GM12892 (cell line): ENCODE measurements at regions not wholly inside any gene's neighbourhood (a gene's known extent, or its start where the extent isn't known, plus 50 kb on each side); places are given as distances from the start of the nearest gene placed in this dataset.

Source experiments
- DNase-seq: peaks from one replicate; pipeline ENCODE4 v3.0.0; 2011; ENCODE audit not compliant: insufficient read length
- FAIRE-seq: peaks from 2 replicates; lab custom pipeline; 2011; peaks lifted over from hg19 to GRCh38; lab: Jason Lieb, UNC
- POLR2A ChIP-seq: IDR thresholded peaks from 2 replicates; pipeline ENCODE4 v1.6.1; 2011; ENCODE audit warnings: low read depth, low read length, control low read depth
- POLR2AphosphoS5 ChIP-seq: IDR thresholded peaks from 2 replicates; pipeline ENCODE4 v1.6.1; 2011; ENCODE audit warnings: low read depth, low read length, control low read depth
- TAF1 ChIP-seq: IDR thresholded peaks from 2 replicates; pipeline ENCODE4 v1.6.1; 2011; ENCODE audit warnings: low read depth, mild to moderate bottlenecking, control low read depth, low read length, borderline replicate concordance

GRCh38 chr2:64400105-64400728, 53.7 kb upstream of the LGALSL start:
- FAIRE-seq (no peak), DNase-seq (no peak)
- TF ChIP-seq POLR2A: no peak
- no peak for TF ChIP-seq TAF1
- no peak for TF ChIP-seq POLR2AphosphoS5

GRCh38 chr2:64400733-64401528, 53.0 kb upstream of the LGALSL start:
- DNase-seq: no peak
- FAIRE-seq: no peak
- no peak for TF ChIP-seq TAF1
- TF ChIP-seq POLR2AphosphoS5: no peak
- TF ChIP-seq POLR2A: no peak

DNA sequence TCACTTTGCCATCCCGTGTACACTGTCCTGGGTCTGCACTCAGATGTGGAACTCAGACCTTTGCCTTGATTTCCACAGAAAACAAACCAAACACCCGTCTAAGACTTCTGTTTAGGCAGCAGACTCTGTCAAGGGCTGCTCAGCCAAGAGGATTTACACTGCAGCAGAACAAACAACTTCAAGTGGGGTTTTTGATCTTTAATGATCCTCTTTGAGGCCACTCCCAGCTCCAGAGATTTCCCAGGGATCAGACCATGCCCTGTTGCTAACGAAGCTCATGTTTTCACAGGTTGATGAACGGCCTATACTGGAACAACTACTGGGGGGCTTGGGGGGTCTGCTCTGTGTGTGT, 52.5 kb upstream of the LGALSL start:
- FAIRE-seq: no peak
- DNase-seq: no peak
- TF ChIP-seq POLR2AphosphoS5 (no peak), POLR2A (no peak), TAF1 (no peak)

GRCh38 chr2:64402876-64403275, 51.1 kb upstream of the LGALSL start:
- no peak for DNase-seq
- FAIRE-seq: no peak
- TF ChIP-seq POLR2A: no peak
- no peak for TF ChIP-seq TAF1
- TF ChIP-seq POLR2AphosphoS5: no peak

DNA sequence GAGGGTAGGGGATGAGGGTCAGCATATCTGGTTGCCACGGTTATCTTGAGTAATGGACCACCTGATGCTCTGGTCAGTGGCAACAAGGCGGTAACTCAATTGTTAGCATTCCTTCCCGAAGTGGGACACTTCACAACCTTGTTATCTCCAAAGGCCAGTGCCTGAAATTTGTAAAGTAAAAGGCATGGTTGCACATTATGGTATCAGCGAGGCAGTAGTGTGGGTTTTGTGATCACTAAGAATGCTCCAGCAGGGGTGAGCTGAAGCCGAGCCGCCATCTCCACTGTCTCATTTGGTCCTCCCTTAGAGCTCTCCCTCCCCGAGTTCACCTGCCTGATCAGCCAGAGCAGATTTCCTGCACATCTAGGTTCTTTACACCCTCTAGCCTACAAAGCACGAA, 50.5 kb upstream of the LGALSL start:
- no peak for DNase-seq
- TF ChIP-seq TAF1: no peak
- no peak for TF ChIP-seq POLR2A
- no peak for TF ChIP-seq POLR2AphosphoS5
- no peak for FAIRE-seq

DNA sequence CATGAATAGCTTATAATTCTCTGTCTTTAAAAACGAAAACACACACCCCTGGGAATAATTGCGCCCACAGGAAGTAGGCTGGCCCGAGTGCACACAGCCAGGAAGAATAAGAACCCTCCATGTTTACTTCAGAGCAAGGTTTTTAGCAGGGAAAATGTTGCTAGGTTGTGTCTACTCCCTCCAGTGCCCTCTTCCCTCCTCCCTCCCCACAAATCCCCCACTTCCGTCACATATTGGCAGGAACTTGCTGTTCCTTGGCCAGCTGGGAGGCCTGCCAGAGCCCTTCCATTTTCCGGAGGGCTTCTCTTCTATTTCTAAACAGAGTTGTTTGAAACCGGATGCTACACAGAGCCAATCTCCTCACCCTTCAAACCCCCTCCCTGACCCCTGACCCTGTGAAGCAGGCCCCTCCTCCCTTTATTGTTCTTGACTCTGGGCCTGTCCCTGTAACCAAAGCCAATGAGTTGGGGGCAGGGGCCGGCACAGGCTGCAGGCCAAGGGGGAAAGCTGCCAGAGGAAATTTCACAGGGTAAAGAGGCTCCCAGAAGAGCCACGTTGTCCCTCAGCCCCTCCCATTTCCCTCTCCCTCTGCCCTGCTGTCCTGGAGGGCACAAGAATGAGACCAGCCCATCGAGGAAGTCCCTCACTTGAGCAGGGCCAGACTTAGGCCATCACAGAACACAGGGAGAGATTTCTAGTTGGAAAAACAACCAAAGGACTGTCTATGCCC, 49.8 kb upstream of the LGALSL start:
- no peak for FAIRE-seq
- TF ChIP-seq POLR2A: no peak
- no peak for TF ChIP-seq POLR2AphosphoS5
- TF ChIP-seq TAF1: no peak
- no peak for DNase-seq
